NCI-H345 (cell line): ENCODE measurements at regions not wholly inside any gene's neighbourhood (a gene's known extent, or its start where the extent isn't known, plus 50 kb on each side); places are given as distances from the start of the nearest gene placed in this dataset.
"Not testable (repeated sequence)": the region's sequence is repeated elsewhere in the genome, so short reads cannot be mapped to it uniquely, and the experiment has no call there.

ENCODE experiments used
- DNase-seq: peaks from one replicate; lab custom pipeline; 2025; lab: John Stamatoyannopoulos, UW

- DNase-seq = no peak
Measured at GRCh38 chr5:82493221-82493620, 215.1 kb upstream of the RPS23 start.

- no peak for DNase-seq
Measured at GRCh38 chr5:82491397-82491796, 213.2 kb upstream of the RPS23 start.

GRCh38 chr5:82489683-82490082 is 211.5 kb upstream of the RPS23 start:
- no peak for DNase-seq

- no peak for DNase-seq
Measured at GRCh38 chr5:82487131-82487530, 209.0 kb upstream of the RPS23 start.

- DNase-seq = no peak
Measured at GRCh38 chr5:82480331-82480730, 202.2 kb upstream of the RPS23 start.

- DNase-seq = no peak
Measured at GRCh38 chr5:82476155-82476554, 198.0 kb upstream of the RPS23 start.

- no peak for DNase-seq
Measured at GRCh38 chr5:82473262-82473661, 195.1 kb upstream of the RPS23 start.

- DNase-seq = no peak
Measured at GRCh38 chr5:82470185-82470994, 192.2 kb upstream of the RPS23 start.

GRCh38 chr5:82466986-82467561 is 188.9 kb upstream of the RPS23 start:
- no peak for DNase-seq

- no peak for DNase-seq
Measured at GRCh38 chr5:82465235-82465634, 187.1 kb upstream of the RPS23 start.

GRCh38 chr5:82459626-82460025 is 181.5 kb upstream of the RPS23 start:
- DNase-seq = no peak

- not testable (repeated sequence) for DNase-seq
Measured at GRCh38 chr5:82455317-82455716, 177.2 kb upstream of the RPS23 start.

- no peak for DNase-seq
Measured at GRCh38 chr5:82448374-82448773, 170.2 kb upstream of the RPS23 start.

- no peak for DNase-seq
Measured at GRCh38 chr5:82447913-82448312, 169.8 kb upstream of the RPS23 start.

- no peak for DNase-seq
Measured at GRCh38 chr5:82446809-82447208, 168.7 kb upstream of the RPS23 start.

GRCh38 chr5:82445726-82446335 is 167.7 kb upstream of the RPS23 start:
- no peak for DNase-seq

- DNase-seq = no peak
Measured at GRCh38 chr5:82439750-82440445, 161.7 kb upstream of the RPS23 start.

- DNase-seq = not testable (repeated sequence)
Measured at GRCh38 chr5:82437565-82437964, 159.4 kb upstream of the RPS23 start.

GRCh38 chr5:82436291-82436690 is 158.1 kb upstream of the RPS23 start:
- DNase-seq = no peak

- DNase-seq = not testable (repeated sequence)
Measured at GRCh38 chr5:82434696-82435660, 156.8 kb upstream of the RPS23 start.

- no peak for DNase-seq
Measured at GRCh38 chr5:82426464-82427154, 148.5 kb upstream of the RPS23 start.
